ENCODE measurements at regions not wholly inside any gene's neighbourhood (a gene's known extent, or its start where the extent isn't known, plus 50 kb on each side); places are given as distances from the start of the nearest gene placed in this dataset.

- ATAC-seq (no peak), DNase-seq (ENCODE audit: low read depth, low spot score) (no peak)
- ChIA-PET CTCF (no interaction called here), POLR2A (no interaction called here)
- Histone ChIP-seq H3K36me3 (ENCODE audit: control insufficient read depth, insufficient read depth, low read length) (no peaks in the 10 kb centered on the region), H3K4me3 (ENCODE audit: low read depth in 2 of 2, low read length in 2 of 2) (no peak overlapping the region), H3K9me3 (ENCODE audit: control insufficient read depth, insufficient read depth, low read depth, low read length) (no peaks in the 10 kb centered on the region), H3K27me3 (ENCODE audit: control insufficient read depth, insufficient read depth, low read length) (no peaks in the 10 kb centered on the region), H3K4me1 (ENCODE audit: control insufficient read depth, insufficient read depth, low read length) (no peaks in the 10 kb centered on the region), H3K27ac (ENCODE audit: low read length) (no peak overlapping the region)
- in situ Hi-C loops (cut with HindIII; ENCODE audit: low pct_unique_long_range_greater_than_20kb, low sequenced_read_pairs) (no loop called here), intact Hi-C loops (cut with micrococcal nuclease; ENCODE audit: unreplicated experiment) (no loop called here)
- no peak for TF ChIP-seq REST (IDR thresholded peaks at IDR 0.05; ENCODE audit: insufficient read depth in 1 of 2, low read depth in 2 of 2, low read length in 1 of 2)
- TF ChIP-seq TCF7L2 (IDR thresholded peaks at IDR 0.05; ENCODE audit: low read depth, low read length), result no peak
- TF ChIP-seq SIN3A (IDR thresholded peaks at IDR 0.05; ENCODE audit: borderline replicate concordance, insufficient read depth, low read depth, low read length), result no peak
- TF ChIP-seq, protein P1, sequence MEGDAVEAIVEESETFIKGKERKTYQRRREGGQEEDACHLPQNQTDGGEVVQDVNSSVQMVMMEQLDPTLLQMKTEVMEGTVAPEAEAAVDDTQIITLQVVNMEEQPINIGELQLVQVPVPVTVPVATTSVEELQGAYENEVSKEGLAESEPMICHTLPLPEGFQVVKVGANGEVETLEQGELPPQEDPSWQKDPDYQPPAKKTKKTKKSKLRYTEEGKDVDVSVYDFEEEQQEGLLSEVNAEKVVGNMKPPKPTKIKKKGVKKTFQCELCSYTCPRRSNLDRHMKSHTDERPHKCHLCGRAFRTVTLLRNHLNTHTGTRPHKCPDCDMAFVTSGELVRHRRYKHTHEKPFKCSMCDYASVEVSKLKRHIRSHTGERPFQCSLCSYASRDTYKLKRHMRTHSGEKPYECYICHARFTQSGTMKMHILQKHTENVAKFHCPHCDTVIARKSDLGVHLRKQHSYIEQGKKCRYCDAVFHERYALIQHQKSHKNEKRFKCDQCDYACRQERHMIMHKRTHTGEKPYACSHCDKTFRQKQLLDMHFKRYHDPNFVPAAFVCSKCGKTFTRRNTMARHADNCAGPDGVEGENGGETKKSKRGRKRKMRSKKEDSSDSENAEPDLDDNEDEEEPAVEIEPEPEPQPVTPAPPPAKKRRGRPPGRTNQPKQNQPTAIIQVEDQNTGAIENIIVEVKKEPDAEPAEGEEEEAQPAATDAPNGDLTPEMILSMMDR (IDR thresholded peaks at IDR 0.05), result no peak
- TF ChIP-seq POLR2AphosphoS5 (IDR thresholded peaks at IDR 0.05; ENCODE audit: low read depth, low read length), result no peak
- BruUV-seq (replicated peaks), result no TSS peak
Observed at GRCh38 chr14:65237941-65238340, 135.6 kb upstream of the MAX start.

DNA sequence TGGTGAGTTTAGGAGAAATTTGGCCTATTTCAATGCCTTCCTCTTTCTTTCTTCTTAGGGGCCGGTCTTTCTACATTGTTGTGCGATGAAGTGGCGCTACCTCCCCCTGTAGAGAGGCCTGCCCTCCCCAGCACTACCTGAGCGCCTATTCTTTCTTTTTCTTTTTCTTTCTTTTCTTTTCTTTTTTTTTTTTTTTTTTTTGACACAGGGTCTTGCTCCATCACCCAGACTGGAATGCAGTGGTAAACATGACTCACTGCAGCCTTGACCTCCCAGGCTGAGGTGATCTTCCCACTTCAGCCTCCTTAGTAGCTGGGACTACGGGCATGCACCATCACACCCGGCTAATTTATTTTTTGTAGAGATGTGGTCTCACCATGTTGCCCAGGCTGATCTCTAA, 136.1 kb upstream of the MAX start:
- in situ Hi-C loops (cut with HindIII; ENCODE audit: low pct_unique_long_range_greater_than_20kb, low sequenced_read_pairs) (no loop called here), intact Hi-C loops (cut with micrococcal nuclease; ENCODE audit: unreplicated experiment) (no loop called here)
- H3K4me1 ChIP-seq (ENCODE audit: control insufficient read depth, insufficient read depth, low read length), result no peaks in the 10 kb centered on the region
- no peak overlapping the region for H3K4me3 ChIP-seq (ENCODE audit: low read depth in 2 of 2, low read length in 2 of 2)
- TF ChIP-seq TCF7L2 (IDR thresholded peaks at IDR 0.05; ENCODE audit: low read depth, low read length) (no peak), SIN3A (IDR thresholded peaks at IDR 0.05; ENCODE audit: borderline replicate concordance, insufficient read depth, low read depth, low read length) (no peak), POLR2AphosphoS5 (IDR thresholded peaks at IDR 0.05; ENCODE audit: low read depth, low read length) (no peak), REST (IDR thresholded peaks at IDR 0.05; ENCODE audit: insufficient read depth in 1 of 2, low read depth in 2 of 2, low read length in 1 of 2) (no peak)
- TF ChIP-seq, protein P1 (IDR thresholded peaks at IDR 0.05), result no peak
- CTCF ChIA-PET, result no interaction called here
- H3K27me3 ChIP-seq (ENCODE audit: control insufficient read depth, insufficient read depth, low read length), result no peaks in the 10 kb centered on the region
- DNase-seq (ENCODE audit: low read depth, low spot score) (no peak), ATAC-seq (no peak)
- BruUV-seq (replicated peaks), result no TSS peak
- no peaks in the 10 kb centered on the region for H3K36me3 ChIP-seq (ENCODE audit: control insufficient read depth, insufficient read depth, low read length)
- POLR2A ChIA-PET, result no interaction called here
- H3K27ac ChIP-seq (ENCODE audit: low read length), result no peak overlapping the region
- no peaks in the 10 kb centered on the region for H3K9me3 ChIP-seq (ENCODE audit: control insufficient read depth, insufficient read depth, low read depth, low read length)

Data from Panc1 (cell line).